HepG2 (cell line): ENCODE measurements at regions not wholly inside any gene's neighbourhood (a gene's known extent, or its start where the extent isn't known, plus 50 kb on each side); places are given as distances from the start of the nearest gene placed in this dataset.

ENCODE experiments used
- ATAC-seq: fragments of 200-7000 bp; cut with Tn5 transposase; 3 replicates; pipeline ENCODE4 v1.9.1; 2020; ENCODE audit warnings: mild to moderate bottlenecking, moderate library complexity
- BruUV-seq: library from RNA; stranded (reverse); fragments of 400-500 nt; replicated peaks from 2 replicates; lab custom pipeline; 2021; lab: Mats Ljungman, UMichigan
- CTCF ChIA-PET: fragments of 300-600 bp; formaldehyde crosslinking; extraction: SDS; loops from one replicate; lab custom pipeline; 2021; ENCODE audit warnings: low total read pairs, inconsistent platforms, low intra/inter-chr PET ratio; lab: Yijun Ruan, JAX
- POLR2A ChIA-PET: fragments of 350-600 bp; sonication (Branson Sonifier 250); formaldehyde crosslinking; loops from one replicate; lab custom pipeline; 2020; ENCODE audit warnings: antibody characterized with exemption, inconsistent platforms; lab: Yijun Ruan, JAX
- DNase-seq: peaks from one replicate; pipeline ENCODE4 v3.0.0-alpha.2; 2015; ENCODE audit warnings: low spot score
- FAIRE-seq: peaks from 3 replicates; lab custom pipeline; 2011; peaks lifted over from hg19 to GRCh38; lab: Jason Lieb, UNC
- H2AFZ ChIP-seq: one replicate; pipeline ENCODE4 v1.6.1; 2011; ENCODE audit warnings: low read length, inconsistent platforms
- H3K27ac ChIP-seq: fragments of 300-600 bp; 3 replicates; pipeline ENCODE4 v1.8.0; 2011; ENCODE audit warnings: mixed run types, mild to moderate bottlenecking, mixed read lengths, low read length, inconsistent platforms; ENCODE audit not compliant: insufficient read depth; ENCODE audit errors: extremely low read length
- H3K27me3 ChIP-seq, 2 experiments: fragments of 200-600 bp in 1 of 2; 2 replicates in 1 of 2; 3 replicates in 1 of 2; pipeline versions ENCODE4 v1.6.0 to v1.8.0; 2011; ENCODE audit warnings: low read length in 2 of 2, mild to moderate bottlenecking in 2 of 2, moderate library complexity in 2 of 2, inconsistent platforms in 1 of 2; ENCODE audit not compliant: insufficient read depth in 2 of 2, control insufficient read depth in 1 of 2
- H3K36me3 ChIP-seq, 2 experiments: fragments of 200-600 bp in 1 of 2; replicated peaks in 1 of 2; 2 replicates in 1 of 2; 3 replicates in 1 of 2; pipeline versions ENCODE4 v1.5.1 to v1.8.0; 2011; ENCODE audit warnings: low read length in 2 of 2, inconsistent platforms in 1 of 2; ENCODE audit not compliant: insufficient read depth in 2 of 2, control insufficient read depth in 1 of 2
- H3K4me1 ChIP-seq: 2 replicates; pipeline ENCODE4 v1.5.1; 2012; ENCODE audit warnings: low read length, inconsistent platforms; ENCODE audit not compliant: insufficient read depth
- H3K4me2 ChIP-seq: 2 replicates; pipeline ENCODE4 v1.6.0; 2011; ENCODE audit warnings: low read depth, low read length, inconsistent platforms
- H3K4me3 ChIP-seq, 3 experiments: fragments of 200-600 bp in 1 of 3; sonication (generic), shearing (Covaris generic) in 1 of 3; replicated peaks in 1 of 3; 2 replicates each; pipeline ENCODE4 v1.5.1; 2011 to 2016; ENCODE audit warnings: low read length in 3 of 3, inconsistent platforms in 2 of 3, low read depth in 2 of 3, mild to moderate bottlenecking in 2 of 3, control low read depth in 1 of 3, mixed read lengths in 1 of 3; ENCODE audit not compliant: insufficient read depth in 1 of 3
- H3K79me2 ChIP-seq: one replicate; pipeline ENCODE4 v1.6.1; 2011; ENCODE audit warnings: low read length, inconsistent platforms; ENCODE audit not compliant: insufficient read depth
- H3K9ac ChIP-seq: 2 replicates; pipeline ENCODE4 v1.6.0; 2011; ENCODE audit warnings: mild to moderate bottlenecking, low read depth, low read length, inconsistent platforms; ENCODE audit not compliant: insufficient read depth
- H3K9me3 ChIP-seq: 2 replicates; pipeline ENCODE4 v1.5.1; 2012; ENCODE audit warnings: mild to moderate bottlenecking, low read length
- H4K20me1 ChIP-seq: 2 replicates; pipeline ENCODE4 v1.6.0; 2011; ENCODE audit warnings: inconsistent platforms, mild to moderate bottlenecking, low read length, moderate library complexity; ENCODE audit not compliant: insufficient read depth
- MAZ ChIP-seq, 2 experiments: sonication (generic) in 1 of 2; formaldehyde crosslinking in 1 of 2; IDR thresholded peaks; 2 replicates each; pipeline versions ENCODE4 v1.5.0 to v1.6.1; 2012 to 2020; ENCODE audit warnings: low read depth in 2 of 2, mild to moderate bottlenecking in 2 of 2, borderline replicate concordance in 1 of 2, improper control_type of control experiment in 1 of 2, low read length in 1 of 2, missing genetic modification reagents in 1 of 2, moderate library complexity in 1 of 2
- NFKBIZ ChIP-seq: IDR thresholded peaks from 2 replicates; pipeline ENCODE4 v1.6.1; 2018; ENCODE audit warnings: missing genetic modification reagents, missing compliant biosample characterization
- PLSCR1 ChIP-seq: sonication (generic); formaldehyde crosslinking; IDR thresholded peaks from 2 replicates; pipeline ENCODE4 v1.5.0; 2020; ENCODE audit warnings: missing genetic modification reagents, mild to moderate bottlenecking, borderline replicate concordance
- TIGD3 ChIP-seq: sonication (generic); formaldehyde crosslinking; IDR thresholded peaks from 2 replicates; pipeline ENCODE4 v1.5.1; 2020; ENCODE audit warnings: mild to moderate bottlenecking, missing genetic modification reagents, borderline replicate concordance
- ZNF788 ChIP-seq: sonication (generic); formaldehyde crosslinking; IDR thresholded peaks from 2 replicates; pipeline ENCODE4 v1.5.0; 2020; ENCODE audit warnings: mild to moderate bottlenecking, missing genetic modification reagents, borderline replicate concordance
- WGBS: methylation state at CpG from one replicate; pipeline ENCODE4 v1.1.6; 2017; ENCODE audit warnings: low lambda C conversion rate; 5-methylcytosine and 5-hydroxymethylcytosine counted together
- in situ Hi-C: cut with HindIII; loops from 2 replicates; pipeline ENCODE4 v1.10.0; 2017; ENCODE audit warnings: low pct_unique_long_range_greater_than_20kb; ENCODE audit not compliant: extremely low pct_ligation_motif_present
- intact Hi-C: fragments of 100-400 bp; cut with micrococcal nuclease; formaldehyde crosslinking; loops from one replicate; pipeline ENCODE4 v1.10.0; 2022; ENCODE audit not compliant: unreplicated experiment
- TF ChIP-seq, protein P1 (sequence below), 2 experiments: fragments of 450-650 bp in 1 of 2; sonication (generic) in 1 of 2; formaldehyde crosslinking in 1 of 2; IDR thresholded peaks; 2 replicates each; pipeline versions ENCODE4 v1.6.1 to v1.8.0; 2016 to 2022; ENCODE audit warnings: antibody characterized with exemption in 1 of 2, mild to moderate bottlenecking in 1 of 2, missing genetic modification reagents in 1 of 2
- TF ChIP-seq, protein P2 (sequence below): sonication (generic); formaldehyde crosslinking; IDR thresholded peaks from 2 replicates; pipeline ENCODE4 v1.5.0; 2020; ENCODE audit warnings: mild to moderate bottlenecking, missing genetic modification reagents

GRCh38 chr7:7108931-7109330, 73.4 kb upstream of the C1GALT1 start:
- no peak overlapping the region for H3K9ac ChIP-seq
- H3K36me3 ChIP-seq, result no peaks in the 10 kb centered on the region
- FAIRE-seq (no peak), ATAC-seq (no peak), DNase-seq (no peak)
- no peaks in the 10 kb centered on the region for H3K27me3 ChIP-seq
- intact Hi-C loops (loop anchor here (10.0 kb wide), 1 partner anchor 426 kb away; the partner anchor contains the start of gene COL28A1), in situ Hi-C loops (loop anchor here (10.0 kb wide), 1 partner anchor 116 kb away; no protein-coding TSS in a partner anchor)
- H3K4me2 ChIP-seq, result no peak overlapping the region
- H3K79me2 ChIP-seq, result no peaks in the 10 kb centered on the region
- no peak overlapping the region for H2AFZ ChIP-seq
- H3K27ac ChIP-seq, result no peak overlapping the region
- POLR2A ChIA-PET, result no interaction called here
- H3K4me3 ChIP-seq, result no peak overlapping the region
- H3K4me1 ChIP-seq, result peaks cover 64% of the 10 kb centered on the region
- CTCF ChIA-PET, result no interaction called here
- H3K9me3 ChIP-seq, result peaks cover 8% of the 10 kb centered on the region
- BruUV-seq, result no TSS peak
- WGBS, result 95% methylated on average over 1 of the region's 1 CpG
- H4K20me1 ChIP-seq, result no peaks in the 10 kb centered on the region
- TF ChIP-seq, protein P1, sequence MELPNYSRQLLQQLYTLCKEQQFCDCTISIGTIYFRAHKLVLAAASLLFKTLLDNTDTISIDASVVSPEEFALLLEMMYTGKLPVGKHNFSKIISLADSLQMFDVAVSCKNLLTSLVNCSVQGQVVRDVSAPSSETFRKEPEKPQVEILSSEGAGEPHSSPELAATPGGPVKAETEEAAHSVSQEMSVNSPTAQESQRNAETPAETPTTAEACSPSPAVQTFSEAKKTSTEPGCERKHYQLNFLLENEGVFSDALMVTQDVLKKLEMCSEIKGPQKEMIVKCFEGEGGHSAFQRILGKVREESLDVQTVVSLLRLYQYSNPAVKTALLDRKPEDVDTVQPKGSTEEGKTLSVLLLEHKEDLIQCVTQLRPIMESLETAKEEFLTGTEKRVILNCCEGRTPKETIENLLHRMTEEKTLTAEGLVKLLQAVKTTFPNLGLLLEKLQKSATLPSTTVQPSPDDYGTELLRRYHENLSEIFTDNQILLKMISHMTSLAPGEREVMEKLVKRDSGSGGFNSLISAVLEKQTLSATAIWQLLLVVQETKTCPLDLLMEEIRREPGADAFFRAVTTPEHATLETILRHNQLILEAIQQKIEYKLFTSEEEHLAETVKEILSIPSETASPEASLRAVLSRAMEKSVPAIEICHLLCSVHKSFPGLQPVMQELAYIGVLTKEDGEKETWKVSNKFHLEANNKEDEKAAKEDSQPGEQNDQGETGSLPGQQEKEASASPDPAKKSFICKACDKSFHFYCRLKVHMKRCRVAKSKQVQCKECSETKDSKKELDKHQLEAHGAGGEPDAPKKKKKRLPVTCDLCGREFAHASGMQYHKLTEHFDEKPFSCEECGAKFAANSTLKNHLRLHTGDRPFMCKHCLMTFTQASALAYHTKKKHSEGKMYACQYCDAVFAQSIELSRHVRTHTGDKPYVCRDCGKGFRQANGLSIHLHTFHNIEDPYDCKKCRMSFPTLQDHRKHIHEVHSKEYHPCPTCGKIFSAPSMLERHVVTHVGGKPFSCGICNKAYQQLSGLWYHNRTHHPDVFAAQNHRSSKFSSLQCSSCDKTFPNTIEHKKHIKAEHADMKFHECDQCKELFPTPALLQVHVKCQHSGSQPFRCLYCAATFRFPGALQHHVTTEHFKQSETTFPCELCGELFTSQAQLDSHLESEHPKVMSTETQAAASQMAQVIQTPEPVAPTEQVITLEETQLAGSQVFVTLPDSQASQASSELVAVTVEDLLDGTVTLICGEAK (IDR thresholded peaks at IDR 0.05), result no peak
- TF ChIP-seq, protein P1 (CRISPR knock-in tag; IDR thresholded peaks at IDR 0.05), result no peak
- TF ChIP-seq, protein P2, sequence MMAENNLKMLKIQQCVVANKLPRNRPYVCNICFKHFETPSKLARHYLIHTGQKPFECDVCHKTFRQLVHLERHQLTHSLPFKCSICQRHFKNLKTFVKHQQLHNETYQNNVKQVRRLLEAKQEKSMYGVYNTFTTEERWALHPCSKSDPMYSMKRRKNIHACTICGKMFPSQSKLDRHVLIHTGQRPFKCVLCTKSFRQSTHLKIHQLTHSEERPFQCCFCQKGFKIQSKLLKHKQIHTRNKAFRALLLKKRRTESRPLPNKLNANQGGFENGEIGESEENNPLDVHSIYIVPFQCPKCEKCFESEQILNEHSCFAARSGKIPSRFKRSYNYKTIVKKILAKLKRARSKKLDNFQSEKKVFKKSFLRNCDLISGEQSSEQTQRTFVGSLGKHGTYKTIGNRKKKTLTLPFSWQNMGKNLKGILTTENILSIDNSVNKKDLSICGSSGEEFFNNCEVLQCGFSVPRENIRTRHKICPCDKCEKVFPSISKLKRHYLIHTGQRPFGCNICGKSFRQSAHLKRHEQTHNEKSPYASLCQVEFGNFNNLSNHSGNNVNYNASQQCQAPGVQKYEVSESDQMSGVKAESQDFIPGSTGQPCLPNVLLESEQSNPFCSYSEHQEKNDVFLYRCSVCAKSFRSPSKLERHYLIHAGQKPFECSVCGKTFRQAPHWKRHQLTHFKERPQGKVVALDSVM, result no peak
- no peak for TF ChIP-seq NFKBIZ (CRISPR knock-in tag)
- no peak for TF ChIP-seq ZNF788
- TF ChIP-seq MAZ (IDR thresholded peaks at IDR 0.05; ENCODE audit: borderline replicate concordance, low read depth, low read length), result no peak
- no peak for TF ChIP-seq MAZ (CRISPR knock-in tag; IDR thresholded peaks at IDR 0.05; ENCODE audit: low read depth)
- no peak for TF ChIP-seq PLSCR1
- TF ChIP-seq TIGD3 (CRISPR knock-in tag), result no peak
